HG03378 (cell line): ENCODE measurements at regions not wholly inside any gene's neighbourhood (a gene's known extent, or its start where the extent isn't known, plus 50 kb on each side); places are given as distances from the start of the nearest gene placed in this dataset.
"Not testable (repeated sequence)": the region's sequence is repeated elsewhere in the genome, so short reads cannot be mapped to it uniquely, and the experiment has no call there.

Source experiments
- ATAC-seq: cut with Tn5 transposase; IDR thresholded peaks from one replicate; pipeline ENCODE4 v1.9.1; 2021; ENCODE audit warnings: mild to moderate bottlenecking, moderate library complexity; ENCODE audit not compliant: unreplicated experiment

DNA sequence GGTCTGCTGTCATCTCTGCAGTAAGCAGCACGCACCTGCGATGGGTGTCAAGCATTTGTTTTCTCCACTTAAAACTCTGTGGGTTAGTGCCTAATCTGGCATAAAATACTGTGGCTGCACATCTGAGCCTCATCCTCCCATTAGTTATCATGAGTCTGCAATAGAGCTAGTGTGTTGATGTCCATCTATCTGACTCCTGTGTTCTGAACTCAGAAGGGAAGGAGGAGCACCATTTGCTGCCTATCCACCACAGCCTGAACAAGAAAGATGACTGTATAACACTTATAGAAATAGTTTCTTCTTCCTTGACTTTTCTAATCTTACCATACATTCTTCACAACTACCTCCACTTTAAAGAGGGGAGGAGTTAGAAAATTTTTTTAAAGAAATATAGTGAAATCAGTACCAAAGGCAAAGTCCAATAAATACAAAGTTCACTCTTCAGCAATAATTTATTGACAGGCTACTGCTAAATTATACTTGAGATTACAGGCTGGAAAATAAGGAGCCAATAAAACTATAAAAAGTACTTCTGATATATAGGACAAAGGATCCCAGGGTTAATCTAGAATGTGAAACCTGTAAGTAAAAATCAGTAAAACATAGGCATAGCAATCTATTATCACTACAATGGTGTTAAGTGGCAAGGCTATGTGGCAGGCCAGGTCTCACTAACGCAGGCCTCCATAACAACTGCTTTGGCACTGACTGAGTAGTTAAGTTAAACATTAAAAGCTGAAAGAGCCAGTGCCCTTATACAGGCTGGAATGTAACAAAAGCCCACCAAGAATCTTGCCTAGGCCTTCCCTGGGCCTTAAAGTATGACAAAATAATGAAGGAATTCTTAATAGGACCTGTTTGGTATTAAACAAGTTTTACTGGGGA is 70.2 kb downstream of the LGALS9C start:
- not testable (repeated sequence) for ATAC-seq

DNA sequence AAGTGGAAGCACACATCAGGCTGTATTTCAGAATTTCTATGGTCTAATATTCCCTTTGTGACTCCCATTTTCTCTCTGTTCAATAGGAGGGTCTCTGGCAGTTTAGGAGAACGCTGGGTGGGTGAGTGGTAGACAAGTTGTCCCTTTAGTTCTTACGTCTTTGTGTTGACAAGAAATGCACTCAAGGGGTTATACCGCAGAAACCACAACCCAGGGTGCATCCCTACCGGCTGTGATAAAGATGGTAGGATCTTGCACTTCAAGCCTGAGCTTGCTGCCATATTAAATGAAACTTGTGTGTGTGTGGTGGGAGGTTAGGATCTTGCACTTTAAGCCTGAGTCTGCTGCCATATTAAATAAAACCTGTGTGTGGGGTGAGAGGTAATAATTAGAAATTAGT is 80.5 kb downstream of the LGALS9C start:
- ATAC-seq = not testable (repeated sequence)

DNA sequence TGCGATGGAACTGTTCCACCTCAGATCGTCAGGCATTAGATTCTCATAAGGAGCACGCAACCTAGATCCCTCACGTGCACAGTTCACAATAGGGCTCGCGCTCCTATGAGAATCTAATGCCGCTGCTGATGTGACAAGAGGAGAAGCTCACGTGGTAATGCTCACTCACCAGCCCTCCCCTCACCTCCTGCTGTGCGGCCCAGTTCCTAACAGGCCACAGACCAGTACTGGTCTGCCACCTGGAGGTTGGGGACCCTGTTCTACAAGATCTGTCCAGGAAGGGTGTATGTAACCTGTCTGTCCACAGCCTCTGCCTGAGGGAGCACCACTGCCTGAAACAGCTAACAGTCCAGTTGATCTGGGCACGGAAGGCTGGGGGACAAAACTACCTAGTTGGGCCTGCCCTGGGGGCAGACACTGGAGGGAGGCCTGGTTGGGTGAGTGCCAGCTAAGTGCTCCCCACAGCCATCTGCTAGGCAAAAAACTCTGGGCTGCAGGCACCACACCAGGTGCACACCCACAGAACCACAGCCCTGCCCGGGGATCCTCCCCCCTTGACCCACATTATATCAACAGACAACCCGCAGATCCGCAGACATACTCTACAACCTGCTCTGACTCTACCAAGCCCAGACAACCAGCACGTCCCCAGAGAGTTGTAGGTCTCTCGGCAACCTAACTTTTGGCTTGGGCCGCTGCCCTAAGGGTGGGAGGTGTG is 80.7 kb downstream of the TBC1D28 start:
- peak; percentile 31 for ATAC-seq

GRCh38 chr17:18564099-18564448 is 80.1 kb downstream of the TBC1D28 start:
- ATAC-seq = peak; percentile 58

- ATAC-seq = not testable (repeated sequence)
These were observed 75.8 kb downstream of the TBC1D28 start for GRCh38 chr17:18568108-18568995.

DNA sequence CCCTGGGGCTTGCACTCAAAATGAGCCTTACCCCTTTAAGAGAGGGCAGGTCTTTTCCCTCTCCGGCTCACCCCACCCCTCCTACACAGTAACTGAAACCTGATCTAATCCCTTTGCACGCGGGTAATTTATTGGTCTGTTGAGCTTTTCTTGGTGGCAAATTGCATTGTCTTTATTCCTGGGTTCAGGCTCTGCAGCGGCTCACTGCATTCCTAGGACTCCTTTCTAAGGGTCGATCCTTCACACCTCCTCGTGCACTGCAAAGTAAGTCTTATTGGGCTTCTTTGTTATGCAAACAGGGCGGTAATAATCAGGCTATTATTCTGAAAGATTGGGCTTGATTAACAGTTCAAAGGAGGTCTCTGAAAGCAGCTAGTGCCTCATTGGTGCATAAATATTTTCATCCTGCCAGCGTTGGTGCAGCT is 74.7 kb downstream of the TBC1D28 start:
- not testable (repeated sequence) for ATAC-seq

GRCh38 chr17:18572536-18572935 is 71.7 kb downstream of the TBC1D28 start:
- not testable (repeated sequence) for ATAC-seq

DNA sequence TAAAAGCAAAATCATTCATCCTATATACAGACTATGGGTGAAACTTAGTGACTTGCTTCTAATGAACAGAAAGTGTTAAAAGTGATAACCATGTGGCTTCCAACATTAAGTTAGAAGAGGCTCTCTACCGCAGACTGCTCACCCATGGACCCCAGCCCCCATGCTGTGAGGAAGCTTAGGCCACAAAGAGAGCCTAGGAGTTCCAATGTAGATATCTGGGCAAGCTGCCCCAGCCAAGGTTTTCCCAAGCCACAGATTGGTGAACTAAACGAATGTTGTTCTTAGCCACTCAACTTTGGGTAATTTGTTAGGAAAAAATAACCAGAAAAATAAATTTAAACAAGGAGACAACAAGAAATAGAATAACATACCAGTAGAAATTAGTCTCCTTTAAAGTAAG is 70.1 kb downstream of the TBC1D28 start:
- not testable (repeated sequence) for ATAC-seq
